HS-27A (cell line): ENCODE measurements at regions not wholly inside any gene's neighbourhood (a gene's known extent, or its start where the extent isn't known, plus 50 kb on each side); places are given as distances from the start of the nearest gene placed in this dataset.

Experiments
- DNase-seq: peaks from one replicate; pipeline ENCODE4 v3.0.0-alpha.2; 2012; ENCODE audit warnings: low read depth, missing footprints

DNA sequence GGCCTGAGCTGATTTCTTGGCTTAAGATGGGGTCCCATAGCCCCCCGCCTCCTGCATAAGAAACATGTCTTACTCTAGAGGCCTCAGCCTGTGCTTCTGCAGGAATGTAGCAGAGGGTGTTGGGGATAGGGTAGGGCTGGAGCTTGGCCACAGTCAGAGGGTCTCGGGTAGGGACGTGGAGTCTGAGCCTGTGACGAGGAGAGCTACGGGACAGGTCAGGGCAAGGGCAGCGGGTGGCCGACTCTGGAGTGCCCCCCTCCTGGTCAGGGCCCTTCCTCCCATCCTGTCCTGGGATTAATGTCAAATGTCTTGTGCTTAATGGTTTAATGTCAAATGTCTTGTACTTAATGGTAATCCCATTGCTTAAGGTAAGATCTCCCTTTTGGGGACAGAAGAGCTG, 130.4 kb downstream of the GLI2 start:
- DNase-seq: no peak

DNA sequence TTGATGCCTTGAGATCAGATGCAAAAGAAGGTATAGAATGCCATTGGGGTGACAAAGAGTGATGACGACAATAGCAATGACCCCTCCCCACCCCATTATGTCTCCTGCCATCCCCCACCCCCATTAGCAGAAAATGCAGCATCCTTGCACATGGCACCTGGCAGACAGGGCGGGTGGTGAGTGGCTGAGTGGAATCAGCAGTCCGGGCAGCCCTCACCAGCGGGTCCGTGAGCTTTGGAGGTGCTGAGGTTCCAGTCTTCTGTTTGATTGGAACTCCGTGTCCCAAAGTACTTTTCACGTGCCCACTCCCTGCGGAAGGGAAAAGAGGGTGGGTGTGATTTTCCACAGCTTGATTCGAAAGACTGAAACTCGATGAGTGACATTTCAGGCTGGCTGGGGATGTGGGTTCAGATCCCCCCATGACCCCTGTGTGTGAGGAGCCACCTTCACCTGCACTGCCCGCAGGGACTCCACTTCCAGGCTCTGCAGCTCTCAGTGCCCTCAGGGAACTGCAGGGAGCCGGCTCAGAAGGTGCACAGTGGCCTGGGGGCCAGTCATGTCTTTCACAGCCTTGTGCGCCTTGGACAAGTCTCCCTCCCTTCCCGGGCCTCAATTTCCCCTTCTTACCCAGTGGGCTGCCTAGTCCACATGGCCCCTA, 130.9 kb downstream of the GLI2 start:
- no peak for DNase-seq

DNA sequence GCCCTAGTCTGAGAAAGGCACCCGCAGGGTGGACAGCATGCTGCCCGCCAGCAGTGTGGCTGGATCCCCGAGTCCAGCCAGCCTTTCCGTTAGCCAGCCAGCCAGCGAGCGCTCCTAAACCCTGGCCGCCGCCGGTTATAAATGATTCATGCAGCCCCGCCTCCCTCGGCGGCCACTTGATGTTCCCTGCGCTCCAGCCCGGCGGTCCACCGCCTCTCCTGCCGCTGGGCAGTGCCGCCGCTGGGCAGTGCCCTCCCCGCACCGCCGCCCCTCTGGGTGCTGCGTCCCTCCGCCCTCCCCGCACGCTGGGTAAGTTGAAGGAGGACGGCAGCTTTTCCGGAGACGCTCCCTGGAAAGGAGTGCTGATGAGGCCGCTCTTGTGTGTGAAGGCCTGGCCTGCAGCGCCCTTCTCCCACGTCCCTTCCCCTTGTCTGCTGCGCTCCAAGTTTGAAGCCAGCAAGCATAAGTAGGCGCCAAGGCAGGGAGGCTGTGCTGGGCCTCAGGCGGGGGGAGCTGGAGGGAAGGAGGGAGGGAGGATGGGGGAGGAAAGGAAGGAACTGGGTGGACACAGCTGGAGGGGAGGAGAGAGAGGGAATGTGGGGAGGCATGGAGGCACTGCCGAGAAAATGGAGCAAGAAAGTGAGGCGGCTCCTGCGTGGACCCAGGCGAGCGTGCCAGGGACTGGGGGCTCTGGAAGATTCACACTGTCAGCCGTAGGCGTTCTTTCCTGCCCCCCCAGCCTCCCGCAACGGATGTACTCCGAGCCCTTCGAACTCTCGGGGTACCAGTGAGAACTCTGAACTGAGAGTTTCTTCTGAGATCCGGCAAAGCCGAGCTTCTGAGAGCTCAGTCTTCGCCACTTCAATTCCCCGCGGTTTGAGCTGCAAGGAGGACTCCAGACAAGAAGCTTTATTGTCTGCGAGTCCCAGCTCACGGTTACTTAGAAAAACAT, 131.9 kb downstream of the GLI2 start:
- peak; percentile 85 for DNase-seq

DNA sequence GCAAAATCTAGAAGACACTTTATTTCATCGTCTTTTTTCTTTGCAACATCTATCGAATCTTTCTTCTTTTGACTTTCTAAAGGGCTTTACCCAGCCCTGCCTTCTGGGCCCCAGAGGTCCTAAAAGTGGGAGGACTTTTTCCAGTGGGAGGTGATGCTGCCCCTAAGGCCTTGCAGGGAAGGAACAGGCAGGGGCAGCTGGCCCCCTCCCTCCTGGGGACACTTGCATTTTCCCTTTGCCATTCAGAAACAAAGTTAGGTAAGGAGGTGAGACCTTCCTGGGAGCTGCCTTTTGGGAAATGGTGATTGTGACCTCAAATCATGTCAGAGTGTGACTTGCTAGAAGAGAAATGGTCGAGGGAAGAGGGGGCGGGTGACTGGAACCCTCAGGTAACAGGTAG, 132.7 kb downstream of the GLI2 start:
- DNase-seq: no peak

DNA sequence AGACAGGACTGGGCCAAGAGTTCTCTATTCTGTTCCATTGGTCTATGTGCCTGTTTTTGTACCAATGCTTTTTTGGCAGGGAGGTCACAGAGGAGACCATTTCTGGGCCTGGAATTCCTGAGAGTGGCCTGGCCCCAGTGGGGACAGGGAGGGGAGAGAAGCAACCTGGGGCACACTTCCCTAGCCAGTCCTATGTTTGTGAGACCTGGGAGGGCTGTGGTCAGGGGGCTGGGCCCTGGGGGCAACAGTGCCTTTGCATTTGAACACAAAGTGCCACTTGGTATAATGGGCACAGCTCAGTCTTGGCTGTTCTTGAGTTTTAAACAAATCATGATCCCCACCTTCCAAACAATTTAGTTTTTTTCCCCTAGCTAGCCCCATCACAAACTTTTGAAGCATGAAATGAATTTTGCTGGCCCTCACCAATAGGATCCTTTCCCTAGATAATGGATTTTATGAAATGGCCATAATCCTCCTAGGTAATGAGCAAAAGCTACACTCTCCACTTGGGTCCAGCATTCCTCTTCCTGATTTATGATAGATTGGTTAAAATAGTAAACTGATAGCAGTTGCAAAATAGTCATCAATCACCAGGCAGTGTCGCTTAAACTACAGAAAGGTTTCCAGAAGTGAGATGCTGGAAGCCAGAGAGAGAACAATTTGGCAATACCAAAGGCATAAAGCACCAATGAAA, 133.5 kb downstream of the GLI2 start:
- DNase-seq: no peak

DNA sequence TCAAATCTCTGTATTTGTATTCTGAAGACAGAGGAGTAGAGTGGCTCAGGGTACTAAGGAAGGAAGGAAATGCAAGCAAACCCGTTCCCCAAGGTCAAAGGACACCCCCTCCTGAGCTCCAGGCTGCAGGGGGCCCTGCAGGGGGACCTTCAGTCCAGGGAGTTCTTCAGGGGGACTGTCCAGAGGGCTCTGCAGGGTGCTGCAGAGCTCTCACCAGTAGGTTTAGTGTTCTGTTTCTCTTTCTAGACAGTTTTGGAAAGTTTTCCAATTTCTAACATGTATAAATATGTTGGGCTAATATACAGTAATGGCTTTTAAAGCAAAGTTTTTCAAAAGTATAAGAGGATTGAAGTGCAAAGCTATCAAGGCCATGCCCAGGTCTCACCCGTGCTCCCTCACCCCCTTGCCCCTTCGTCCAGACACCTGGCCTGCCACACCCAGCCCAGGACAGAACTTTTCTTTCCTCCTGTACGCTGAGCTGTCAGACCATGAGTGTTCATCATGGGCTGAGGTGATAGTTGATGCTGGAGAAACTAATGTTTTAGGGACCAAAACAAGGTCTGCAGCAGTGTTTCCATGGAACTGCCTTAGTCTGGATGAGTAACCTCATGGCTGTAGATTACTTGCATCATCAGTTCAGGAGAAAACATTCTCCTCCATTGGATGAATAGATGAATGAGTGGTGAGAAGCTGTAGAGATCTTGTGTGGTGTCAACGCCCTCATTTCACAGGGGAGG, 134.2 kb downstream of the GLI2 start:
- DNase-seq: no peak

DNA sequence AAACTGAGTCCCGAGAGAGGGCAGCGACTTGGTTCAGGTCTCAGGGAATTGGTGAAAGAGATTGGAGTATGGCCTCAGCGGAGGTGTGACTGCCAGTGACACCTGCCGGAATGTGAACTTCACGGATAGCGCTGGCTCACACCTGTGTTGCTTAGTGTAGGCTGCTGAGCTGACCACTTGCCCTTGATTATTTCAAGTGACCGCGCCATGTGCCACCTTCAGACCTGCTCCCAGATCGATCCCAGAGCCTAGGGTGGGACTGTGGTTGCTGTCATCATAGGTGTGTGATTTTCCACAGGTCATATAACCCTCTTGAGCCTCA, 134.8 kb downstream of the GLI2 start:
- no peak for DNase-seq

DNA sequence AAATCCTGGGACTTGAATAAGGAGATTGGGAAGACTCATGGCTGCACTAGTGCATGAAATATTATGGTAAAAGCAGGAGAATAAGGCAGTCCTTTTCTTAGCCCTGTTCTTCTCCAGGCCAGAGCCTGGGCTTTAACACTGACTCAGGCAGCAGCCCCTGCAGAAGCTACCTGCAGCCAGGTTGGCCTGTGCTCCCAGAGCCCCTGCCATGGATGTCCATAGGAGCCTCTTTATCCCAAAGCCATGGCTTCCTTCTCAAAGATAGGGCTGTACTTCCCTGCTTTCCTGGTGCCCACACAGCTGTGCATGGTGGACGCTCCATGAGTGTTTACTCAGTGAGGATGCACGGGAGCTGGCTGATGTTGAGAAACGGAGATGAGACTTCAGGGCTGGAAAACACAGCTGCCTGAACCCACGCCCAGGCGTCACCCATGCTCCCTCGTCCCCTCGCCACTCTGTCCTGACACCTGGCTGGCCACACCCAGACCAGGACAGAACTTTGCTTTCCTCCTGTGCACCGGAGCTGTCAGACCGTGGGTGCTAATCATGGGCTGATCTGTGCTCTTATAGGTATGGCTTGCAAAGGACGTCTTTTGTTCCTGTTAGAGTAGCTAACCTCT, 135.5 kb downstream of the GLI2 start:
- no peak for DNase-seq

DNA sequence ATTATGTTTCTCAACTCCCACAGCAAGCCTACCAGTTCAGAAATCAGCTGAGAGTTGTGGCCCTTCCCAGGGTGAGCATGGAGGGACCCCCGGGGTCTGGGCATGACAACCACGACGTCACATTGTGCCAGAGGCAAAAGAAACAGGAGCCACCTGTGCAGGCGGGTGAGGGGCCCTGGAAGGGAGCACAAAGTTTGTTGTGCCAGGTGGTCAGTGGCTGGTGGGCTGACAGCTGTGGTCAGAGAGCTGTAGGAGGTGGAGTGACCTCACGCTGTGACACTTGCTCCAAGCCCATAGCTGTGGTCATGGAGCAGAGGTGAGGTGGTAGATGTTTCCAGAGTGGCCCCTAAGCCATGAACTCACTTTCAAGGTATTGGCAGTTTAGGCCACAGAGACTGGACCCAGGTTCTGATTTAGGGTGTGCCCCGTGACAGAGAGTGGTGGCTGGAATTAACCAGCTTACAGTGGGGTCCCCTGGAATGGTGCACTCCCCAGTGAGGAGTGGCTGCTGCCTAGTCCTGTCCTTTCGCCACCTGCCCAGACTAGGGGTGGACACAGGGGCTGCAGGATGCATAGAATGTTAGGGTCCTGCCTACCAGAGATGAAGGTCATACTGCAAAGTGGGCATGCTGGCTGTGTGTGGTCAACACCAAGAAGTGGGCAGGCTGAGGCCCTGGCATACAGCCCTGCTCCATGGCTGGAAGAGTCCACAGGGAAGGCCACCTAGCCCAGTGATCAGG, 136.4 kb downstream of the GLI2 start:
- DNase-seq: no peak

DNA sequence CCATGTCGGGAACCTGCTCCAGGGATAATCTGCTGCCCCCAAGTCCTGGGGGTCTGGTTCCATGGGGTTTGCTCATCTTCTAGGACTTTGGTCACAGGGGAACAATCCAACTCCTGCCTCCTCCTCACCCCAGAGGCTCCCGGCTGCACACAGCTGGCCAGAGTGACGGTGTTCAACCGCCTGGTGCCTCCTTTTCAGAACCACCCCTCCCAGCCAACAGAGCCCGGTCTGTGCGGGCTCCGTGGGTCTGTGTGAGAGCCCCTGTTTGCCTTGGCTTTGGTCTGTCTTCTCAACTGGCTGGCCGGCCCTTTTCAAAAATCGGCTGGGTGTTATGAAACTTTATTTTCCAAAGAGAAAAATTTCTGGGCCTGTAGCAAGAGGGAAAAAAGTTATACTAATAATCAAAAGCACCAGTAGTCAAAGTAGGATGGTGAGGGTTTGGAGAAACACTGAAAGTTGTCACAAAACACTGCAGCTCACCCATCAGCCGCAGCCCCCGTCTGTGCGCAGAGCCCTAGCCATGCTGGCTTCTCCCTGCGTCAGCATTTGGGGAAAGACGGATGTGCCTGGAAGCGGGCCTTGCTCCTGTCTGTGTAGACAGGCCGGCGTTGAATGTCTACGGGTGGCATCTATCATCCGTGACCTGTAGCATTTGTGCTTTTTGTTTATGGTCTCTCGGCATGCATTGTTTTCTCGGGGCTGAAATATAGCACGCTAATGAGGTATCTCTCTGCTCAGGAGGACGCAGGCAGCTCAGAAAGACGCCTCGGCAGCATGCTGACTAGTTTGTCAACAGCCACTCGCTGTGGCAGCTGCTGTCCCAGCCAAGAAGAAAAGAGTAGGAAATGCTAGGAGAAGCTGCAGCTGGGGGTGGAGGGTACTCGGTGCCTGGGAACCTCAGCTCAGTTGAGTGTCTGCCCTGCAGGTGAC, 138.6 kb downstream of the GLI2 start:
- no peak for DNase-seq

DNA sequence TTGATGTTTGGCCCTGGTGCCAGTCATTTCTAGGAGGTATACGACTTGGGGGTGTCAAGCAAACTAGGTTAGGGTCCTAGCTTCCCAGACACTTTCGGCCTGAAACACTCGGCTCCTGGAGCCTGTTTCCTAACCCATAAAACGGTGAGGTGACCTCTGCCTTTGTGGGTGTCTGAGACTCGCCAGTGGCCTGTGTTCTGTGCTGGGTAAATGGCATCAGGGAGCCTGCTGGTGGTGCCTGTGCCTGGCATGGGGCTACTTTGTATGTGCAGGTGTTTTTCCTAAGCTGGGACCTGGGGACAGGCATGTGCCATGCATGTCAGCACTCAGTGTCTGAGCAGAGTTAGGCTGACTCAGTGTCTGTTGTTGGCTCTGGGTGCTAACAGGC, 139.2 kb downstream of the GLI2 start:
- no peak for DNase-seq

DNA sequence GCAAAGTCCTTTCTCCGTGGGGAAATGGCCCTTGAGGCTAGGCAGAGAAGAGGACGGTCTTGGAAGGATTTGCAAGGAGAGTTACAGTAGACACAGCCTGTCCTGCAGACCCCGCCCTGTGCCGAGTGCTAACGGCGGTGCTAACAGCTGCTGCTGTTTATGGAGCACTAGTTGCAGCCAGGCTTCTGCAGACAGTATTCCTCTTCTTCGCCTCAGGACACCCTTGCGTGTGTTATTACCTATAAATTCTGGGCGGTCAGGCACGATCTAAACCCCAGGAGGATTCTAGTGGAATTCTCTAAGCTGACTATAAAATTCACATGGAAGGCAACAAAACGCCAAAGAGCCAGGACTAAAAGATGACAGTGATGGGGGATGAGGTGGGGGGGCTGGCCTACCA, 139.8 kb downstream of the GLI2 start:
- DNase-seq: no peak

DNA sequence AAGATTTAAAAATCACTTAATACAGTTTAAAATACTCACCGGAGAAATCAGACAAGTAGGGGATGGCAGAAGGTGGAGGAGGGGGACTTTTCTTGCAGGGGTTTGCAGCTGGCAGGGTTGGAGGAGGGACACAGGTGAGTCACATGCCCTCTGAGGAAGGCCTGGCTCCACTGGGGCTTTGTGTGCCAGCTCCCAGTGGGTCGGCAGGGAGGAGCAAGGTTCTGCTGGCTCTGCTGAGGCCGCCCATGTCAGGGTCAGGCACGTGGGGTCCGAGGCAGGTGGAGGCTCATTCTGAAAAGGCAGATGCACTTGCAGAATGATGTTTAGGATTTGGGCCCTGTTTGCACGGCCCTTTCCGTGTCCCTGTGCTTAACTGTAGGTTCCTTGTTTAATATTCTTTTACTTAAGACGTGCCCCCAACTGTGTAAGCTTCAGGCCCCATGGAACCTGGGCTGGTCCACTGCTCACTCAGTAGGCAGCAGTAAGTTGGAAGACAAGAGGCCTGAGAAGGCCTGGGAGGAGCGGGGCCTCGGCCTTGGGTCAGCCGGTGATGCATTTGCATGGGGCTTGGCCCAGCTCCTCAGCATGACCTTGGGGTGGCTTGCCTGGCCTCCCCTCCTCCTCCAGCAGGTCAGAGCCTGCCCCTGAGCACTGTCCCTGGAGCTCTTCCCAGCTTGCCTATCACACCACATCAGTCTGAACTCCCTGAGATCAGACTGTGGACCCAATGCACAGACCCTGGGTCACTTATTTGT, 141.0 kb downstream of the GLI2 start:
- DNase-seq: no peak

DNA sequence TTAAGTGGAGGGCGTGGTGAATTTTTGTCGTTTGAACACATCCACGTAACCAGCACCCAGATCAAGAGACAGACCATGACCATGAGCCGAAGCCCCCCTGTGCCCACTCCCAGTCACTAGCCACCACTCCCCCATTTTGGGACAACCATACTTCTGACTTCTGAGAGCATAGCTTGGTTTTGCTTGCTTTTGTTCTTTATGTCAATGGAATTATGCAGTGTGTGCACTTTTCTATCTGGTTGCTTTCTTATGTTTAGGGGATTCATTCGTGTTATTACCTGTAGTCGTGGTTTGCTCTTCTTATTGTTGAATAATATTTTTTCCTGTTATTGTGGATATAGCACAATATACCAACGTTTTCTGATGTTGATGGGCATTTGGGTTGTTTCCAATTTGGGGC, 141.7 kb downstream of the GLI2 start:
- DNase-seq: no peak

DNA sequence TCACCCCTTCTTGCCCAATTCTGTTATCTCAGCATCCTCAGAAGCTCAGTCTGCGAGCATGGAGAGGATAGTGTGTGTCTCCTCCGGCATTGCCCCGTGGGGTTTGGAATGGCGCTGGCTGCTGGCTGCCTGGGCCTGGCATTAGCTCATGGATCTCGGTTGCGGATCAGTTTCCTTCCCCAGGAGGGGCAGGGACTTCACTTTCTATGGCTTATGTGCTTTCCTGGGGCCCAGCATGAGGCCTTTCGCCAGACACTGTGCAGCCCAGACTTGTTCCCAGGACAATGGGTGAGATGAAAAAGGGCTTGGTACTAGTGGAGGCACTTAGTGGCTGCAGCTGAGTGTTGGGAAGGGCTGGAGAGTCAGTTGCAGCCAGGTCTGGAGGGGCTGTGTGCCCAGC, 143.3 kb downstream of the GLI2 start:
- no peak for DNase-seq

DNA sequence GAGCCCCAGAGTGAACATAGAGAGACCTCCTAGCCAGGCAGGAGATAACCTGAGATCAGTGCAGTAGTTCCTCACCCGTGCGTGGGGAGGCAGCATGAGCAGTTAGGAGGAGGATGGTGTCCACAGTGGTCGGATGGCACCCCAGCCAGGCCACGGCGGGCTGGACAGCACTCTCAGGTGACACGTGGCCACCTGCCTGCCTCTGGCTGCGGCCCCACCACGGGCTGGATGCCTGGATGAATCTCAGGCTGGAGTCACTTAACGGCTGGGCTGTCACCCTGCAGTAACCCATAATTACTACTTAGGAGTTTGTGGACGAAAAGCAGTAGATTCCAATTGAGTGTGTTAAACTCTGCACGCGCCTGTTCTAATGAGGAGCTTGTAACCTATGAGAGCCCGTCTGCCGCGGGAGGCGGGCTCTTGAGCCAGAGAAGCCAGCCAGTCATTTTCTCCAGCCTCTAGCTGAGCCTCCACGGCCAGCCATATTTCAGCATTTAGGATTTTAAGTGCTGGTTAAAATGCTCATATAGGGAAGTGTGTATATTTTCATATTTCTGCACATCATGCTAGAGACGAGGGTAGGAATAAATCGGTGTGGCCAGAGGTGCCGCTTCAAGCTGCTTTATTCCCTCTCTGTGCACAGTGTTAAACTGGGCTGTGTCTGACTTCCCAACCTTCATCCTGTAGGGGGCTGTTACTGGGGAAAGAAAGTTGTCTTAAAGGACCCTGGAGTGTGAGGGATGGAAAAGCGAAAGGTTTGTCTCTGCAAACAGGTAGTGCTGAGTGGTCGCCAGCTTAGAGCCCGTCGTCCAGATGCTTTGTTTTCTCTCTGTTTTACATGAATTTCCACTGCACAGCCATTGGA, 144.0 kb downstream of the GLI2 start:
- DNase-seq: no peak

DNA sequence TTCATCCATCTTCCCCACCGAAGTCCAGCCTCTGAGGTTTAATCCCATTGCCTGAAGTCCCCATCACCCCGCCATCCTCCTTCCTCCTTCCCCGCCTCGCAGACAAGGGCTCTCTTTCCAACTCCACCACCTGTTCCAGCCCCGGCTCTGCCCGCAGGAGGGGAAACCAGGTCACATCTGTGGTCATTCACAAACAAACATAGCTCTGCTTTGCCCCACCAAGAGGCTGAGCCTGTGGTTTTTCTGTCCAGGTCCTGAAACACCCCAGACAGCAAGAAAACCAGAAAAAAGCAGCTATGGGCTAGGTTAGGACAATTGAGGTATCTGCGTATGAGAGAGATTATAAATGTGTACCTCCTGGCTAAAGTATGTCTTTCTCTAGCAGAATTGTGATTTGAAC, 144.7 kb downstream of the GLI2 start:
- DNase-seq: no peak
